Progenitor cell of endocrine pancreas (in vitro differentiated cells): ENCODE measurements at regions not wholly inside any gene's neighbourhood (a gene's known extent, or its start where the extent isn't known, plus 50 kb on each side); places are given as distances from the start of the nearest gene placed in this dataset.

Source experiments
- DNase-seq: peaks from one replicate; pipeline ENCODE4 v3.0.0; 2021; ENCODE audit warnings: low spot score; ENCODE audit not compliant: unreplicated experiment
- H3K27ac Mint-ChIP-seq: 2 replicates; pipeline ENCODE4 v1.8.0; 2021; ENCODE audit warnings: mild to moderate bottlenecking, moderate library complexity, mixed read lengths
- H3K27me3 Mint-ChIP-seq: 2 replicates; pipeline ENCODE4 v1.8.0; 2021; ENCODE audit warnings: mixed read lengths
- H3K36me3 Mint-ChIP-seq: 2 replicates; pipeline ENCODE4 v1.8.0; 2022; ENCODE audit warnings: mixed read lengths; ENCODE audit not compliant: insufficient read depth
- H3K4me1 Mint-ChIP-seq: 2 replicates; pipeline ENCODE4 v1.8.0; 2021; ENCODE audit warnings: low read depth, mixed read lengths
- H3K4me3 Mint-ChIP-seq: 2 replicates; pipeline ENCODE4 v1.8.0; 2021; ENCODE audit warnings: low read depth, mild to moderate bottlenecking, moderate library complexity, mixed read lengths
- H3K9me3 Mint-ChIP-seq: 2 replicates; pipeline ENCODE4 v1.8.0; 2021; ENCODE audit warnings: low read depth, mixed read lengths
- TF ChIP-seq, protein P1 (sequence below): fragments of 200-600 bp; sonication (generic); IDR thresholded peaks from one replicate; pipeline ENCODE4 v1.5.0; 2021; ENCODE audit warnings: antibody characterized with exemption, mild to moderate bottlenecking; ENCODE audit not compliant: unreplicated experiment

GRCh38 chr12:132436791-132437251 is 53.1 kb upstream of the FBRSL1 start:
- H3K4me1 Mint-ChIP-seq, result peaks cover 7% of the 10 kb centered on the region
- TF ChIP-seq, protein P1, sequence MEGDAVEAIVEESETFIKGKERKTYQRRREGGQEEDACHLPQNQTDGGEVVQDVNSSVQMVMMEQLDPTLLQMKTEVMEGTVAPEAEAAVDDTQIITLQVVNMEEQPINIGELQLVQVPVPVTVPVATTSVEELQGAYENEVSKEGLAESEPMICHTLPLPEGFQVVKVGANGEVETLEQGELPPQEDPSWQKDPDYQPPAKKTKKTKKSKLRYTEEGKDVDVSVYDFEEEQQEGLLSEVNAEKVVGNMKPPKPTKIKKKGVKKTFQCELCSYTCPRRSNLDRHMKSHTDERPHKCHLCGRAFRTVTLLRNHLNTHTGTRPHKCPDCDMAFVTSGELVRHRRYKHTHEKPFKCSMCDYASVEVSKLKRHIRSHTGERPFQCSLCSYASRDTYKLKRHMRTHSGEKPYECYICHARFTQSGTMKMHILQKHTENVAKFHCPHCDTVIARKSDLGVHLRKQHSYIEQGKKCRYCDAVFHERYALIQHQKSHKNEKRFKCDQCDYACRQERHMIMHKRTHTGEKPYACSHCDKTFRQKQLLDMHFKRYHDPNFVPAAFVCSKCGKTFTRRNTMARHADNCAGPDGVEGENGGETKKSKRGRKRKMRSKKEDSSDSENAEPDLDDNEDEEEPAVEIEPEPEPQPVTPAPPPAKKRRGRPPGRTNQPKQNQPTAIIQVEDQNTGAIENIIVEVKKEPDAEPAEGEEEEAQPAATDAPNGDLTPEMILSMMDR, result no peak
- no peak overlapping the region for H3K4me3 Mint-ChIP-seq
- H3K27me3 Mint-ChIP-seq, result peaks cover 20% of the 10 kb centered on the region
- no peak for DNase-seq
- H3K36me3 Mint-ChIP-seq, result peaks cover 3% of the 10 kb centered on the region
- H3K27ac Mint-ChIP-seq, result no peak overlapping the region
- H3K9me3 Mint-ChIP-seq, result no peaks in the 10 kb centered on the region

- no peak for DNase-seq
- Mint-ChIP-seq H3K27ac (no peak overlapping the region), H3K4me1 (peaks cover 4% of the 10 kb centered on the region), H3K9me3 (no peaks in the 10 kb centered on the region), H3K4me3 (no peak overlapping the region), H3K27me3 (peaks cover 20% of the 10 kb centered on the region), H3K36me3 (peaks cover 2% of the 10 kb centered on the region)
- TF ChIP-seq, protein P1, result no peak
Observed at GRCh38 chr12:132435486-132436187, 54.3 kb upstream of the FBRSL1 start.

DNA sequence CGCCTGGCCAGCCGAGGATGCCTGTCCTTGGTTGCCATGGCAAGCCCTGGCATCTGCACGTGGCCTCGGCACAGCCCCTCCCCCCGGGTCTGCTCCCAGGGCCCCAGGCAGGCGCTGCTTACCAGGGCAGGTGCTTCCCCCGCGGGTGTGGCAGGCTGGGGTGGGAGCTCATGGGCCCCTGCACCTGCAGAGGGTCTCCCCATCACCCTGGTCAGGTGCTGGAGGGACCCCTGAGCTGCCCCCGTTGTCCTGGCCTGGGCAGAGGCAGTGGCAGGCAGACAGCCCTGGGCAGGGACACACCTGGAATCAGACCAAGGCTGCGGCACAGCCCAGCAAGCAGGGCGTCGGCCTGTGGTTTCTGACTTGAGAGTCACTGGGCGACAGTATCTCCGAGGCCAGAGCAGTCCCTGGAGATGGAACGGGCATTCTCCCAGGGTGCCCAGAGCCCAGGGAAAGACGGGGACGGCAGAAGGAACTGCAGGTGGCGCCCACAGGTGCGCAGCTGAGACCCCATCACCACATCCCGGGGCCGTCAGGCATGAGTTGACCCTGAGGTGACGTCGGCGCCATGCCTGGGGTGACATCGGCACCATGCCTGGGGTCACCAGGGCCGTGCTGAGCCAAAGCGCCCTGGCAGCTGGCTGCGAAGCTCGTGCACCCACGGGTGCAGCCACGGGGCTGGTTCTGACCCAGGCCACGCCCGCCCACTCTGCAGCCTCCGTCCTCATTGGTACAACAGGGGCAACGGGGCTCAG is 56.1 kb upstream of the FBRSL1 start:
- no peaks in the 10 kb centered on the region for H3K9me3 Mint-ChIP-seq
- TF ChIP-seq, protein P1, result no peak
- no peak overlapping the region for H3K27ac Mint-ChIP-seq
- peaks cover 2% of the 10 kb centered on the region for H3K36me3 Mint-ChIP-seq
- H3K27me3 Mint-ChIP-seq, result peaks cover 26% of the 10 kb centered on the region
- H3K4me1 Mint-ChIP-seq, result peaks cover 12% of the 10 kb centered on the region
- no peak overlapping the region for H3K4me3 Mint-ChIP-seq
- no peak for DNase-seq

GRCh38 chr12:132432721-132433577 is 57.0 kb upstream of the FBRSL1 start:
- Mint-ChIP-seq H3K36me3 (peaks cover 2% of the 10 kb centered on the region), H3K9me3 (no peaks in the 10 kb centered on the region), H3K27ac (no peak overlapping the region), H3K4me1 (peaks cover 15% of the 10 kb centered on the region), H3K4me3 (no peak overlapping the region), H3K27me3 (peaks cover 29% of the 10 kb centered on the region)
- DNase-seq, result no peak
- TF ChIP-seq, protein P1, result no peak
